Fibroblast of pulmonary artery (primary cell): ENCODE measurements at regions not wholly inside any gene's neighbourhood (a gene's known extent, or its start where the extent isn't known, plus 50 kb on each side); places are given as distances from the start of the nearest gene placed in this dataset.

Experiments used
- DNase-seq: peaks from one replicate; pipeline ENCODE4 v3.0.0-alpha.2; 2010; ENCODE audit warnings: low read depth
- H3K4me3 ChIP-seq: replicated peaks from 2 replicates; pipeline ENCODE4 v1.5.1; 2011; ENCODE audit warnings: low read depth, mild to moderate bottlenecking, control low read depth, low read length, moderate library complexity
- CTCF ChIP-seq: IDR thresholded peaks from 2 replicates; pipeline ENCODE4 v1.5.1; 2011; ENCODE audit warnings: mild to moderate bottlenecking, control low read depth, low read length, inconsistent platforms; ENCODE audit errors: missing control alignments

- TF ChIP-seq CTCF: no peak
- no peak for DNase-seq
- H3K4me3 ChIP-seq: no peak overlapping the region
Observed at GRCh38 chr5:164747371-164747770, 1242.0 kb downstream of the MAT2B start.

- DNase-seq: no peak
- TF ChIP-seq CTCF: no peak
- H3K4me3 ChIP-seq: no peak overlapping the region
Observed at GRCh38 chr5:164748861-164749260, 1243.4 kb downstream of the MAT2B start.

GRCh38 chr5:164753434-164753833 is 1248.0 kb downstream of the MAT2B start:
- no peak for TF ChIP-seq CTCF
- no peak for DNase-seq
- H3K4me3 ChIP-seq: no peak overlapping the region

- DNase-seq: no peak
- H3K4me3 ChIP-seq: no peak overlapping the region
- no peak for TF ChIP-seq CTCF
Observed at GRCh38 chr5:164763206-164763605, 1257.8 kb downstream of the MAT2B start.

- TF ChIP-seq CTCF: no peak
- H3K4me3 ChIP-seq: no peak overlapping the region
- DNase-seq: no peak
Observed at GRCh38 chr5:164772122-164772521, 1266.7 kb downstream of the MAT2B start.

GRCh38 chr5:164784230-164784629 is 1278.8 kb downstream of the MAT2B start:
- no peak overlapping the region for H3K4me3 ChIP-seq
- TF ChIP-seq CTCF: no peak
- no peak for DNase-seq

GRCh38 chr5:164798110-164798509 is 1292.7 kb downstream of the MAT2B start:
- H3K4me3 ChIP-seq: no peak overlapping the region
- no peak for DNase-seq
- no peak for TF ChIP-seq CTCF
